ENCODE measurements at regions not wholly inside any gene's neighbourhood (a gene's known extent, or its start where the extent isn't known, plus 50 kb on each side); places are given as distances from the start of the nearest gene placed in this dataset.

DNA sequence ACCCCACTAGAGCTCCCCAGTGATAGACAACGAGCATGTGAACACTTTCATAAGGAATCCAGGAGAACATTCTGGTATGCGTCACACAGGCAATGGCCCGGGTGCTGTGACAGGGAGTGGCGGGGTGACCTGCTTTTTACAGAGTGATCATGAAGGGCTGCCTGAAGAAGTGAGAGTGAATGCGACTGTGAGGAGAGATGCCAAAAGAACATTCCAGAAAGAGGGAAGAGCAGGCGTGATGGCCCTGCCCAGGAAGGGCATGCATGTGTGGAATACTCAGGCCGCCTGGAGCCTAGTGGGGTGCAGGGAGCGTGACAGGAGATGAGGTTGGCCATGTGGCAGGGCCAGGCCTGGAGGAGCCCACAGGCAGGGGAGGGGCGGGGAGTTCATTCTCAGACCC, 53.8 kb downstream of the FZD10 start:
- DNase-seq = no peak

DNA sequence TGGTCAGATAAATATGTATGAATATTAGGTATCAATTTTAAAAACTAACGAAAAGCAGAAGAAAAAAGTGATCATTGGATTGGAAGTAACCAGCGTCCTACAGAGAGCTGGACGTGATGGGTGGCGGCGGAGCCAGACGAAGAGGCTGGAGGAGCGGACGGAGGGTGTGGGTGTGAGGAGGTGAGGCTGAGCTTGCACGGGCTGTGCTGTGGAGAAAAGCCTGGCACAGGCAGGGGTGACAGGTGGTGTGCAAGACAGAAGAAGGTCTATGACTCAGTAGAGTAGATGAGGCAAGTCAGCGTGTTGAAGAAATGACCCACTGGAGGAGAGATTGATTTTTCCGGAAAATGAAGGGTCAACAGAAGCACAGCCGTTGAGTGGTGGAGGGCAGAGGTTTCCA, 56.4 kb downstream of the FZD10 start:
- no peak for DNase-seq

DNA sequence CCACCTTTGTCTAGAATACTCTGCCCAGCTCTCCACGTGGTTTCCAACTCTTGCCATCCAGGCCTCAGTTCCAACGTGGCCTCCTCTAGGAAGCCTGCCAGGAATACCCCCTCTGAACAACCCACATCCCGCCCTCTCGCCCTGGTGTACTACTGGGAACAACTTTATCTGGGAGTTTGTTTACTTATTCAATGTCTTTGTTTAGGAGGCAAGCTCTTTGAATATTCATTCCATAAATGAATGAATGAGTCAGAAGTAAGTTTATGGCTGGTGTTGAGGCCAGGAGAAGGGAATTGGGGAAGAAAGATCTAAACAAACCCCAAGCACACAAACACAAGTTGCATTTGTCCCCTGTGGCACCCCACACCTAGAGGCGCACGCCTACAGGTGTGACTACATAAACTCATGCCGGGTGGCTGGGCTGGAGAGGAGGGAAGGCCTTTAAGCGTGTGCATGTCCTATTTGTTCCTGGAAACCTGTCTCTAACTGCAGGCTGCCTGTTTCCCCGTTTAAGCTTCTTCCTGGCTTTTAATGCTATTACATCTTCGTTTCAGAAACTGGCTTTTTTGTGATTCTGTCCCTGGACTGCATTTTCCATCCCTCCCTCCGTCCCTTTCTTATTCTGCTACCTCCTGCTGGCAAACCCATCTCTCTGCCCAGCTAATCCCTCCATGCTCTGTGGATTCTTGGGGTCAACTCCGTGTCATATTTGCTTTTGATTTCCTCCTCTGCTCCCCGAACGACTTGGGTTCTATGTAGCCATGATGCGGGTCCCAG, 57.9 kb downstream of the FZD10 start:
- no peak for DNase-seq

DNA sequence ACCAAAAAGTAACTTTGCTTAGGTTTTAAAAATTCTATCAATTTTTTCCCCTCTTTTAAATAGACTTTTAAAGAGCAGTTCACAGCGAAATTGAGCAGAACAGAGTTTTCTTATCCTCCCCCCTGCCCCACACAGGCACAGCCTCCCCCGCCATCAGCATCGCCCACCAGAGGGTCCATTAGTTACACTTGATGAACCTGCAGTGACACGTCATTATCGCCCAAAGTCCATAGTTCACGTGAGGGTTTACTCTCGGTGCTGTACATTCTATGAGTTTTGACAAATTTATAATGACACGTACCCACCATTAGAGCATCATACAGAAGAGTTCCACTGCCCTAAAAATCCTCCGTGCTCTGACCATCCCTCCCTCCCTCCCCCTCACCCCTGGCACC, 58.4 kb downstream of the FZD10 start:
- no peak for DNase-seq

DNA sequence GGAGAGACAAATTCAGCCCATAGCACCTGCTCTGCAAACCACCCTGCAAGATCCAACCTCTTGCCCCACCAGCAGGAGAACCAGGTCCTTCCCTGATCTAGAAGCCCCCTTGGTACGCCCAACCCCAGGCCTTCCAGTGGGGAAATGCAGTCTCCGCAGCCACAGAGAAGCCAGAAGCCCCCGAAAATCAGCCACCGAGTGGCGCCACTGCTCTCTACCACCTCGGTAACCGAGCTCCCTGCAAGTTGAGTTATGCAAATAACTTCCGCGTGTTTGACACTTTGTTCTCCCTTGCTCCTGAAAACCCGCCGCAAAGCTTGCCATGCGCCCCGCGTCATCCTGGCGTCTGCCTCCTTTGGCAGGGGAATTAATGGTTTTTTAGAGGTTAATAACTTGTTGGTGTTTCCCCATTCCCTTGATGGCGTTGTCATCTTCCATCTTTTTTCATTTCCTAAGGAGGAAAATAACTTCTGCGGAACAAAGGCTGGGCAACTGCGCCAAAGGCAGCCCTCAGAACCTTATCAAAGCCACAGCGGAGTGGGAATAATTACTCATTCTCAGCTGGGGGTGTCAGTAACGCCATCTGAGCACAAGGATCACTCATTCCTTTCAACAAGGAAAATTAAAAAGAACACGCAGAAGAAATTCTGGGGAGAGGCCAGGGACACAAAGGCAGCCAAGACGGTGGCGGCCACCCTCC, 60.4 kb downstream of the FZD10 start:
- no peak for DNase-seq

DNA sequence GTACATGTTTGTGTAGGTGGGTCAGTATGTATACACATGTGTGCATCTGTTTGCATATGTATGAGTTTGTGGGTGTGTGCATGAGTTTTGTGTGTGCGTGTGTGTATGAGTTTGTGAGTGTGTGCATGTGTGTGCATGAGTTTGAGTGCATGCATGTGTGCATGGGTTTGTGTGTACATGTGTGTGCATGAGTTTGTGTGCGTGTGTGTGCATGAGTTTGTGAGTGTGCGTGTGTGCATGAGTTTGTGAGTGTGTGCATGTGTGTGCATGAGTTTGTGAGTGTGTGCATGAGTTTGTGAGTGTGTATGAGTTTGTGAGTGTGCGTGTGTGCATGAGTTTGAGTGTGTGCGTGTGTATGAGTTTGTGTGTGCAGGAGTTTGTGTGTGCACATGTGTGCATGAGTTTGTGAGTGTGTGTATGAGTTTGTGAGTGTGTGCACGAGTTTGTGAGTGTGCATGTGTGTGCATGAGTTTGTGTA, 61.5 kb downstream of the FZD10 start:
- DNase-seq = no peak

DNA sequence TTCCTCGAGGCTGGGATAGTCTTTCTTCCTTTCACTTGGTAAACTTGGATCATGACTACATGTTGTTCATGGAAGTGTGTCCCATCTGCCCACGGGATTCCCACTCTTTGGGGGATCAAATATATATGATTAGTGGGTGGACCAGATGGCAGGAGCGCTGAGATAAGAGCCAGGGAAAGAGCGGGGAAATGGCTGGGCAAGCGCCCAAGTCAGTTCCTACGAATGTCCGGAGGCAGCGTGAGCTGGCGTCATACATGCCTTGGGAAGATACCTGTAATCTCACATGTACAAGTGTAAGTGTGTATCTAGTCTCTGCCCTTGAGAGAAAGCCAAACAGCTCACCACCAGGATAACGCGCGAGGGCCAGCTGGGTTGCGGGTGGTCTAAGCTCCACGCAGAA, 62.3 kb downstream of the FZD10 start:
- no peak for DNase-seq

DNA sequence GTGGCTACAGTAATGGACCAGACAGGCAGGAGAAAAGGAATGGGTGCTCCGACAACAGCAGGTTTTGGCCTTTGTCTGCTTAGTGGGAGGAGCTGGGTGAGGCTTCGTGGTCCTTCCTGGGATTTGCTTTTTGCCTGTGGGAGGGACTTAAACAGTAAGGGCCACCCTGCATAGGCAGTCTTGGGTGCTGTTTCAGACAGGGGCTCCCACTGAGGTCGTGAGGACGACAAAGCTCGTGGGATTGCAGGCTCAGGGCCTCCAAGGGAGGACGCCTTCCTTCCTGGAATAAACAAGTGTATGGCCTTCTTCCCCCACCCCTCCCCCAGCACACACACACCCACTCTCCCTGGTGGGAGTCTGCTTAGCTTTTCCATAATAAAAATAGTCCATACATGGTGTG, 63.1 kb downstream of the FZD10 start:
- DNase-seq = no peak

DNA sequence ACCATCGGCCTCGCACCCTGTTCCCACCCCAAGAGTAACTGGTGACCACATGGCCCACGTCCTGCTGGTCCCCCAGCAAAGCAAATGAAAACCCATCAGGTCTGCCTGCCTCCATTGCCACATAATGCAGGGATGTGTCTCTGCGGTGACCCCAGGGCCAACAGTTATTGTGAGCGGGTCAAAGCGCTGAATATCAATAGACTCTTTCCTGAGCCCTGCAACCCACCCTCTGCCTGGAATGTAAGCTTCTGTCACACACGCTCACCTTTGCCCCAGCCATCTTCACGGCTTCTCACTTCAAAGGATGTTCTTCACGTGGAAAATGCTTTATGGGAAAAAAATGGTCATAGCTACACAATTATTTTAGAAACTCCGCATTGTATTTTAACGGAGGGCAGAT, 63.9 kb downstream of the FZD10 start:
- no peak for DNase-seq

DNA sequence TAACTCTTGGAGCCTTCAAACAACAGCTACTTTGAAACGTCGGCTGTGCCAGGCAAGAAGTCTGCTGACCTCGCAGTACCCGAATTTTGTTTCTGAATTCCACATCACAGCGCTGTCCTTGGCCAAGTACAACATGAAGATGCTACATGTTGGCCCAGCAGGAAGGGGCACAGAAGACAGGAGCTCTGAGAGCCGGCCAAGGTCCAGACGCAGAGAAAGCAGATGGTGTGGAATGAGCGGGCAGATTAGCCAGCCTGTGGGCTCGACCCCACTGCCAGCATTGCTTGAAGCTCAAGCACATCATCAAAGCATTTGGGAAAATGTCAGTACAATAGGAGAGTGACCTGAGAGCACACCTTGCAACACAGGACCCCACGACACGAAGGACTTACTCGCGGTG, 64.5 kb downstream of the FZD10 start:
- DNase-seq = no peak

DNA sequence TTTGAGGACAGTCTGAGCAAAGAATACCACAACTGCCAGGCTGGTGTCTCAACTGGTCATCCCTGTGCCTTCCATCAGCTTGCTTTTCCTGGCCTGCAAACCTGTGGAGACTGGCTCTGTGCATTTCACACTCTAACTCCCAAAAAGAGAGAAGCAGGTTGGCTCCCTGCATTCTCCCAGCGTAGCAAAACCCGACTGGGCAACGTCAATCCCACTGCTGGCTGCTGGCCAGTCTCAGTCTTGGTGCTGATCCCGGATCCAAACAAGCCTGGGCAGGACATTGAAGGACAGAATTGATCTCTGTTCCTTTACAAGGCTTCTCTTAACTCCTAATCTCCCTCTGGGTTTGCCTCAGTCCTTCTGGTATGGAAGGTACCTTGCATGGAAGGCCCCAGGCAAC, 65.4 kb downstream of the FZD10 start:
- DNase-seq = no peak

DNA sequence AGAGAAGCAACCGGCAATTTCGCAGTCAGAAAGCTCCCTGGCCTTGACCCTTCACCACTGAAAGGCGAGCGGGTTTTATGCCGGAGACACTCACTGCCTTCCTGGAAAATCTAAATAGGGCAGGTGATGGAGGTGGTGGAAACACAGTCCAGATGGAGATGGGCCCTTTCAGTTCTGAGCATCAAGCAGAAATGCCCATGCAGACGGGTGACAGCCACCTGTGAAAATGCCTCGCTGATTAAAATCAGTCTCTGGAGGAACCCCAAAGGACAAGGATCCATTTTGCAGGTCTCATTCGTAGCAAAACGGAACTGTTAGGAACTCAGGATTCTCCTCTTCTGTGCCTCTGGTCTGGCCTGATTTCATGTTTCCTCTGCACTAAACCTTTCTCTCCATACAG, 74.2 kb downstream of the FZD10 start:
- no peak for DNase-seq

DNA sequence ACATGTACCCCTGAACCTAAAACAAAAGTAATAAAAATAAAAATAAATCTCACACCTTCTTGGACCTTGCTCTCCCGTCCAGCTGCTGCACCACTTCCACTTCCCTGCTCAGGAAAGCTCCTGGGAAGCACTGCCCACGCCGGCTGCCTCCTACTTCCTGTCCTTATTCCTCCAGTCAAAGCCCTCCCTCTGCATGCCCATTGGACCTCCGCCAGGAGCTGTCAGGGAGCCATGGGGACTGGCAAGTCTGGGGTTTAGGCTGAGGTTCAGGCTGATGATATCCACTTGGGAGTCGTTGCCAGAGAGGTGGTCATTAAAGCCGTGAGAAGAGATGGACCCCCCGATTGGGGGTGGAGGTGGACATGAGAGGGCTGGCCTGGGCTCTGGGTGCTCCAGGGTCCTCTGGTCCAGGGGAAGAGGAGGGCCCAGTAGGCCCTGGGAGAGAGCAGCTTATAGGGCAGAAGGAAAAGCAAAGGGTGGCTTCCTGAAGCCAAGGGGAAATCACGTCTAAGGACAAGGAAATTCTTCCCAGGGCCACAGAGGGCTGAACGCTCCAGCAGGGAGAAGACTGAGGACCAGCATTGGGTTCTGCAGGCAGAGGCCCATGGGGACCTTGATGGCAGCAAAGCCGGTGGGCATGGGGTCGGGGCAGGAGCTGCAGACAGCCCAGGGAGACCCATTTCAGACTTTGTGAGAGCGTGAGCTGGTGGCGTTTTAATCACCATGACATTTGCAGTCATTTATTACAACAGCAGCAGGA, 78.7 kb downstream of the FZD10 start:
- DNase-seq = no peak

DNA sequence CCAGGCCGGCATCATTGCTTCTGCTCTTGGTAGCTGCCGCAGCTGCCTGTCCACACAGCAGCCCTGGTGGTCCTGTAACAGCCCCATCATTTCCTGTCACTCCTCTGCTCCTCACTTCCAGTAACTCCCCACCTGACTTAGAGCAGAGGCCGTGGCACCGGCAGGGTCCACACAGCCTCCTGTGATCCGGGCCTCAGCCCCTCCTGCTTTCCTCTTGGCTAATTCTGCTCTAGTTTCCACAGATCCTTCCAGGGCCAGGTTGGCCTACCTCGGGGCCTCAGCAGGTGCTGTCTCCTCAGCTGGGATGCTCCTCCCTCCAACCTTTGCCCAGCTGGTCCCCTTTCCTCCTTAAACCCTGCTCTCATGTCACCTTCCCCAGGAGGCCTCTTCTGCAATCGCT, 80.2 kb downstream of the FZD10 start:
- DNase-seq = no peak

DNA sequence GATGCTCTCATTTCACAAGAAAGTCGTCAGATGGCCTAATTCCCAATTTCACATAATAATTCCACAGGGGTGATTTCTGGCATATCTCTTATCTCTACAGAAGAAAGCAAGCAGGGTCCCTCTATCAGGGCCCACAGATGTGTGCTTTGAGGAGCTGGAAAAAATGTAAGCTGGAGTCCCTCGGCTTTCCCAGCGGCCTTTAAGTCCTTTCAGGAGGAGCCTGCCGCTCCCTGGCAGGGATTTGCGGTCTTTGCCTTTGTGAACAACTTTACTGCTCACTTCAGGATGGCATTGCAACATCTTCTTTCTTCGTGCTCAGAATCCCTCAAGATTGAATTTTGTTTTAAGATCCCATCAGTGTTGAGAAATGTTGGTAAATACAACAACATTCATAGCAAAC, 83.0 kb downstream of the FZD10 start:
- no peak for DNase-seq

DNA sequence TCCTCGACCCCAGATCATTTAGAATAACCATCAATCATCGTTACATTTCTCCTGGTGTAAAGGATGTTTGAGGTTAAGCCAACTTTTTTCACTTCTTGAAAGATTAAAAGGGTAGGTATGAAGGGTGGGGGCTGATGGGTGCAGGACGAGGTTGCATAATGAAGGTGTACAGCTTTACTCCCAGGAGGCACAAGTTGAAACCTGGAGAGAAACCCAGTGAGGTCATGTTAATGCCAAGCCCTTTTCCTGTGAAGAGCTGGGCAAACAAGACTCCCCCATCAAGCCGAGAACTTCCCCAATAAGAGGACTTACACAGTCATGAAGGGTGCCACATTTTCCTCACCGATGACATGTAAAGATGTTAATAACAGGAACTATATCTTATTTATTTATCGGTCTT, 84.3 kb downstream of the FZD10 start:
- no peak for DNase-seq

DNA sequence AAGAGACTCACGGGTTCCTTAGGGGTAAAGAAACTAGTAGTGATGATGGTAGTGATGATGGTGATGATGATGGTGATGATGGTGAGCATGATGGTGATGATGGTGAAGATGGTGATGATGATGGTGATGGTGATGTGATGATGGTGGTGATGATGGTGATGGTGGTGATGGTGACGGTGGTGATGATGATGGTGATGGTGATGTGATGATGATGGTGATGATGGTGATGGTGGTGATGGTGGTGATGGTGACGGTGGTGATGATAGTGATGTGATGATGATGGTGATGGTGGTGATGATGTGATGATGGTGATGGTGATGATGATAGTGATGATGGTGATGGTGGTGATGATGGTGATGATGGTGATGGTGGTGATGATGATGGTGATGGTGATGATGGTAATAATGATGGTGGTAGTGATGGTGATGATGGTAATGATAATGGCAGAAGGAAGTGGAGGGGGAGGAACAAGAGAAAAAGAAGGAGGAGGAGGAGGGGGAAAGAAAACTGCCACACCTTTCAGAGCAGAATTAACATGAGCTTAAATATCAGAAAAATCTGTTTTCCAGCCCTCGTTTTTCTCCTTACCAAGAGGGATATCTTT, 85.5 kb downstream of the FZD10 start:
- no peak for DNase-seq

DNA sequence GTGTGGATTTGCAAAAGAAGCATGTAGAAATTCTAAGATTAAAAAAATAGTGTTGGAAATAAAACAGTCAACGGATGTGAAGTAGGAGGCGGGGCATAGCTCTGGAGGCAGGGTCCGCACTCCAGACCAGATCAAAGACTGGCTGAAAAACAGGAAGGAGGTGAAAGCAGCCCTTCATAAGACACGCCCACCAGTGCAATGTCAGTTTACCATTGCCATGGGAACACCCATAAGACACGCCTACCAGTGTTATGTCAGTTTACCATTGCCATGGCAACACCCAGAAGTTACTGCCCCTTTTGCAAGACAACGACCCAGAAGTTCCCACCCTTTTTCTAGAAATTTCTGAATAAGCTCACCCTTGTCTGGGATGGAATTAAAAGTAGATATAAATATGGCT, 87.1 kb downstream of the FZD10 start:
- DNase-seq = no peak

DNA sequence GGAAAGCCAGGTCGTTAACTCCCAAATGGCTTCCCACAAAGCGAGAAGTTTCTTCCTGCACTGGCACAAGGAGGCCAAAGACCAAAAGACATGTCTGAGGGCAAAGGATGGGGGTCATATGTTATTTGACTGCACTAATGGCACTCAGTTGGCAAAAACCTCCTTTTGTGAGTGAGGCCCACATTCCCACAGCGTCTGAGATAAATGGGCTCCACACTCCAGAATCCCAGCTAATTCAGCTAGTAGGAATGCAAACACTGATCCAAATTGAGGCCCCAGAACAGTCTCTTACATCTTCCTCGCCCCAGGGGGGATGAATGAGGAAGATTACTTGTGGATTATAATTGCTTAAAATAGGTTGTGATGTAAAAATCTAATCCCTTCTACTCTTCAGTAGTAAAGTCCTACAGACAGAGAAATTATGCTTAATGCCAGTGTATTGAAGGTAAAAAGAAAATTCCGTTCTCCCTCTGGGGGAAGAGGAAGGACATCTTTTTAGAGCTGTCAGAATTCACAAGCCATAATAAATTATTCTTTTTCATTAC, 86.4 kb upstream of the PIWIL1 start:
- no peak for DNase-seq

DNA sequence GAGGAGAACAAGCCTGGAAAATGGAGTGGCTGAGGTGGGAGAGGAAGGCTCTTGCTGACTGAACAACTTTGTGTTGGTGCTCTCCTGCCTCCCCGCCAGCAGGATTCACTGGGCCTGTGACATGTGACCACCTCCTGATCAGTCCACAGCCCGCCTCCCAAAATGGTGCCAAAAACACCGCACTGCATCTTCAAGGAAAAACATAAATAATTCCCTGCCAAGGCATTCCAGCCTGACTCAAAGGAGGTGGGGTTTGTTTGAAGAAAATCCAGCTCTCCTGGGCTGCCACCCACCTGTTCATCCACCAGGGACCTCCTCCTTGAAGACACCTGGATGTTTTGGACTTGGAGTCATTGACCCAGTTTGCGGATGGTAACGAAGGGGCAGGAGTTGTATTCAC, 83.8 kb upstream of the PIWIL1 start:
- DNase-seq = no peak

DNA sequence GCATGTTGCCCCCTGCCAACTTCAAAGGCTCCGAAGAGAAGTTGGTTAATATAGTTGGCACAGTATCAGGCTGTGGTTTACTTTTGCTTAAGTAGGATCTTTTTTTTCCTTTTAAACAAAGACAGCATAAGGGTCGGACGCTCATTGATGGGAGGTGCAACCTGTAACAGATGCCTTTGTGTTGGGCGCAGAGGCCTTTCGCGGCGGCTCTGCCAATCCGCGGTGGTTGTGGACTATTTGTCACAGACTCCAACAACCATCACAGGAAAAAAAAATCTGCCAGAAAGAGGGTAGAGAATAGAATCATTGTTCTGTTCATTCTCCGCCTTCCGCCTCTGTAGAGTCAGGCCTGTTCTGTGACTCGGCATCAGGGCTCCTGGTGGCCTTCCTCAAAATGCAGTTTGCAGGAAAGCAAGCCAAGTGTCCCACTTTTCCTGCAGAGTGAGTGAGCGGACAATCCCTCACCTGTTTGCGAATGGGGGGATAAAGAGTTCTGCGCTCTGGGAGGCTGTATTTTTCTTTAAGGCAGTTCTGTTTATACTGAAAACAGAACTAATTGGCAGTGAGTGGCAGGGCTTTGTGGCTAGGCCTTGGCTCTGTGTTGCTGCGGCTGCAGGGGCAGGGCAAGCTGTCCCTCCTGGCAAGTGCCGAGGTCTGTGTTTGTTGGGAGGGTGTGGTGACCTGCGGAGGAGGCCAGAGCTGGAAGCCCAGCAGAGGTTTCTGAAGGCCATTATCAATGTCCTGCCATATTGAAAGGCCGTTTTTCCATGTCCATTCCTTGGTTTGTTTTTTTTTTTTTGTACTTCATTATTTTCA, 83.0 kb upstream of the PIWIL1 start:
- DNase-seq = no peak

DNA sequence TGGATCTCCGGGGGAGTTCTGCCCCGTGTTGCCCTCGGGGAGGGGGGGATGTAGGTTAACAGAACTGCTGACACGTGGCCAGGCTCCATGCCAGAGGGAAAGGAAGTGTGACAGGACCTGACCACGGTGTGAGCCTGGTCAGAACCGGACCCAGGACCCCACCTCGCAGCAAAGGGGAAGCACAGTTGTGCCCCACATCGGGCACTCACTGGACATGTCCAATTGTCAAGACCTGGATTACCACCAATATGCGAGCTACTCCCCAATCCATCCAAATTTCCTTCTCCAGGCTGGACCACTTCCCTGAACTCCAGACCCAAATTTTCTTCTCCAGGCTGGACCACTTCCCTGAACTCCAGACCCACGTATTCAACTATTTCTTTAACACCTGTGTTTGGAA, 78.8 kb upstream of the PIWIL1 start:
- no peak for DNase-seq
